ENCODE measurements at regions not wholly inside any gene's neighbourhood (a gene's known extent, or its start where the extent isn't known, plus 50 kb on each side); places are given as distances from the start of the nearest gene placed in this dataset.

DNA sequence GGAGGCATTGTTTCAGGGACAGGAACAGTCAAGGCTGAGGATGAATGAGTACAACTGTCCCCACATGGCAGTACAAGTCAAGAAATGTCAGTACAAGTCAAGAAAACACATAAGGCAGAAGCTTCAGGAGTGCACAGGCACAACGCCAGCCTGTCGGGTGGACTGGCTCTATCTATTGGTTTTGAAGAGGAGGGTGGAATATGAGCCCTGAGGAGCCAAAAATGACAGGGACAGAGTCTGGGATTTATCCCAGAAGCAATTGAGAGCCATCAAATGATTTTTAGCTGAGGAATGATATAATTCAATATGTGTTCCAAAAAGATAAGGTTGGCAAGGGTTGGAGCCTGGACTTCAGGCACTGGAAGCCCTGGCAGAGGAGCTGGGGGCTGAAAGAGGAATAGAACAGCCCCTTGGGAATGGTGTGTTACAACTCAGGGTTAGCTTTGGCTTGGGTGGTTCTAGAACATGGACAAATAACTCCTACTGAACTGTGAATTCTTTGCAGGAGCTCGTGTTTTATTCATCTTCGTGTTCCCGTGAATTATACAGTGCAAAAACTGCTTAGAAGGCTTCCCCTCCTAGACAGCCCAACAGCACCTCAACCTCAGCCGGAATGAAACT is 425.7 kb upstream of the ARID1B start:
- Histone ChIP-seq H3K36me3 (no peaks in the 10 kb centered on the region), H3K4me3 (no peak overlapping the region), H3K9me3 (ENCODE audit: low read depth) (no peaks in the 10 kb centered on the region), H3K27me3 (no peaks in the 10 kb centered on the region), H3K27ac (no peak overlapping the region), H3K4me1 (ENCODE audit: low read depth) (no peaks in the 10 kb centered on the region)
- TF ChIP-seq, protein P1, sequence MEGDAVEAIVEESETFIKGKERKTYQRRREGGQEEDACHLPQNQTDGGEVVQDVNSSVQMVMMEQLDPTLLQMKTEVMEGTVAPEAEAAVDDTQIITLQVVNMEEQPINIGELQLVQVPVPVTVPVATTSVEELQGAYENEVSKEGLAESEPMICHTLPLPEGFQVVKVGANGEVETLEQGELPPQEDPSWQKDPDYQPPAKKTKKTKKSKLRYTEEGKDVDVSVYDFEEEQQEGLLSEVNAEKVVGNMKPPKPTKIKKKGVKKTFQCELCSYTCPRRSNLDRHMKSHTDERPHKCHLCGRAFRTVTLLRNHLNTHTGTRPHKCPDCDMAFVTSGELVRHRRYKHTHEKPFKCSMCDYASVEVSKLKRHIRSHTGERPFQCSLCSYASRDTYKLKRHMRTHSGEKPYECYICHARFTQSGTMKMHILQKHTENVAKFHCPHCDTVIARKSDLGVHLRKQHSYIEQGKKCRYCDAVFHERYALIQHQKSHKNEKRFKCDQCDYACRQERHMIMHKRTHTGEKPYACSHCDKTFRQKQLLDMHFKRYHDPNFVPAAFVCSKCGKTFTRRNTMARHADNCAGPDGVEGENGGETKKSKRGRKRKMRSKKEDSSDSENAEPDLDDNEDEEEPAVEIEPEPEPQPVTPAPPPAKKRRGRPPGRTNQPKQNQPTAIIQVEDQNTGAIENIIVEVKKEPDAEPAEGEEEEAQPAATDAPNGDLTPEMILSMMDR (IDR thresholded peaks at IDR 0.05; ENCODE audit: low read depth, low read length) = no peak
- DNase-seq (ENCODE audit: low read depth in 1 of 2, low spot score in 1 of 2) = no peak

DNA sequence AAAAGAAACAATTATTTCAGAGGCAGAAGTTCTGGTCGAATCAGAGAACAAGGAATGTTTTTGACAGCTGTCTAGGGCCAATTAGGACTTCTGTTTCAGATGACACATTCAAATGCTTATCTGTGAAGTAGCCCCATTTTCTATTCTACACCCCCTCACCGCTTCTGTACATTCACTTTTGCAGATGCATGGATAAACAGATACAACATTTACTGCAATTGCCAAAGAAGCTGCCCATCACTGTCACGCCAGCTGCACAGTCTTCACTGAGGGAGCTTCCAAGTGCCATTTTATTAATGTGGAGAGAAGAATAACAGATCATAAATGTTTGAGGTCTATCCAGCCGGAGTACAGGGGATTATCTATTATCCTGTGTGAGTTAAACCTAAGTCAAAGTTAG is 426.8 kb upstream of the ARID1B start:
- no peak overlapping the region for H3K27ac ChIP-seq
- H3K27me3 ChIP-seq = no peaks in the 10 kb centered on the region
- no peaks in the 10 kb centered on the region for H3K9me3 ChIP-seq (ENCODE audit: low read depth)
- no peak overlapping the region for H3K4me3 ChIP-seq
- no peaks in the 10 kb centered on the region for H3K4me1 ChIP-seq (ENCODE audit: low read depth)
- H3K36me3 ChIP-seq = no peaks in the 10 kb centered on the region
- TF ChIP-seq, protein P1 (IDR thresholded peaks at IDR 0.05; ENCODE audit: low read depth, low read length) = no peak
- no peak for DNase-seq (ENCODE audit: low read depth in 1 of 2, low spot score in 1 of 2)

DNA sequence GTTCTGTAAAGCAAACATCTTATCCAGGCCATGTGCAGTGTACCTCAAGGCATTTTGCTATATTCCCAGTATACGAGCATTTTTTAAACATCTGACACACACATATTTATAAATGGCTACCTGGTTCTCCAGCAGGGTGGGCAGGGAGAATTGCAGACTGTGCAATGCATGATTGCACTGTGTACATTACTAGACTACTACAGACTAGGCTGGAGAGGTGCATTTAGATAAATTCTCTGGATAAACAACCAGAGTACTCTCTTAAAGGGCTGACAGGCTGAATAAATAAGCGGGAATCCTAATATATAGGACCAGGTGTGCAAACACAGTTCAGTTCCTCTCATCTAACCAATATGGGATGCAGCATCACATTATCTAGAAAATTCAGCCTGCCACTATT is 428.3 kb upstream of the ARID1B start:
- no peak overlapping the region for H3K27ac ChIP-seq
- no peak for DNase-seq (ENCODE audit: low read depth in 1 of 2, low spot score in 1 of 2)
- TF ChIP-seq, protein P1 (IDR thresholded peaks at IDR 0.05; ENCODE audit: low read depth, low read length) = no peak
- H3K9me3 ChIP-seq (ENCODE audit: low read depth) = no peaks in the 10 kb centered on the region
- no peak overlapping the region for H3K4me3 ChIP-seq
- H3K36me3 ChIP-seq = no peaks in the 10 kb centered on the region
- H3K4me1 ChIP-seq (ENCODE audit: low read depth) = no peaks in the 10 kb centered on the region
- no peaks in the 10 kb centered on the region for H3K27me3 ChIP-seq

DNA sequence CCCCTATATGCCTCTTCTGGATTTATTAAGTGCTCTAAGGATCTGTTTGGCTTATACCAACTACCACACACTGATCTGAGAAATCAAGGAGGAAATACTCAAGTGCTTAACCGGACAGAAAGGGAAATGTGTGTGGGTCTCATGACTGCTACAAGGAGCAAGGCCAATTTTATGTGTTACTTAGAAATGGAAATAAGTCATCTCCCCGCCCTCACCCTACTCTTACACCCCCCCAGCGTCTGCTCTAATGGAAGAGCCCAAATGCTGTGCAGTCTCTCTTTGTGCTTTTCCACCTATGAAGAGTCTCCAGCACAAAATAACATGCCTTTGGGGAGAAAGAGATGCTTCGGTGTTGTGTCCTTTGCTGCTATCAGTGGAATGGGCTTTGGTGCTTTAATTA is 428.8 kb upstream of the ARID1B start:
- H3K36me3 ChIP-seq = no peaks in the 10 kb centered on the region
- DNase-seq (ENCODE audit: low read depth in 1 of 2, low spot score in 1 of 2) = no peak
- no peak overlapping the region for H3K27ac ChIP-seq
- H3K4me3 ChIP-seq = no peak overlapping the region
- no peaks in the 10 kb centered on the region for H3K9me3 ChIP-seq (ENCODE audit: low read depth)
- no peaks in the 10 kb centered on the region for H3K4me1 ChIP-seq (ENCODE audit: low read depth)
- H3K27me3 ChIP-seq = no peaks in the 10 kb centered on the region
- TF ChIP-seq, protein P1 (IDR thresholded peaks at IDR 0.05; ENCODE audit: low read depth, low read length) = no peak

DNA sequence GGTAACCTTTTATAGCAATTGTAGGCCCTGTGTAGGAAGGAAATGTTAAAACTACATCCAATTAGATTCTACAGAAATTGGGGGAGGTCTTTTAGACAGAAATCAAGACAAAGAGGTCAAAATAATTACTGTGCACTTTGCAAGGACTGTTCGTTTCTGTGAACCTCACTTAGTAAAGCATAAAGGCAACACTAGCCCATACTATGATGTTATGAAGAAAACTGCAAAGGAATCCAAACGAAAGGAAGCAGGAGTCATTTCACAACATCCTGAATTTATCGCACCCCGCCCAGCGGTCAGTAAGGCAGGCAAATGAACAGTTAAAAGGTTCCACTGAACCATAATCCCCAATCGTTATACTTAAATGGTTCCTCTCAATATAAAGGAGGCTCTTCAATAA is 429.5 kb upstream of the ARID1B start:
- H3K27me3 ChIP-seq = no peaks in the 10 kb centered on the region
- DNase-seq (ENCODE audit: low read depth in 1 of 2, low spot score in 1 of 2) = no peak
- no peaks in the 10 kb centered on the region for H3K9me3 ChIP-seq (ENCODE audit: low read depth)
- TF ChIP-seq, protein P1 (IDR thresholded peaks at IDR 0.05; ENCODE audit: low read depth, low read length) = no peak
- no peak overlapping the region for H3K4me3 ChIP-seq
- H3K27ac ChIP-seq = no peak overlapping the region
- no peaks in the 10 kb centered on the region for H3K36me3 ChIP-seq
- no peaks in the 10 kb centered on the region for H3K4me1 ChIP-seq (ENCODE audit: low read depth)

DNA sequence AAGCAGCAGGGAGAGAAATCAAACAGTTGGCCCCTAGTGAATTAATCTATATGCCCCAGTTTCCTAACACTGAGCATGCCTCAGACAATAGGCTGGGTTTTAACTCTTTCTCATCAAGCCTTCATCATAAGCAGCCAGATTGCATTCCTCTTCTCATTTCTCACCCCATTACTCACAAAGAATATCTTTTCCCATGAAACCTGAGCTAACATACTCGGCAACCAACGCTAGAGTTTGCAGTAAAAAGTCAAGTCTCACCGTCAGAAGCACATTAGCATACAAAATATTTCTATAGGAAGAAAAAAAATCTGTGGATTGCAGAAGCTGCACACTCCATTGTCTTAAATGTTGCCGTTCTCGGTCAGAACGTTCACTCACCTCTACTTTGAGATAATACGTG is 429.9 kb upstream of the ARID1B start:
- no peak for DNase-seq (ENCODE audit: low read depth in 1 of 2, low spot score in 1 of 2)
- Histone ChIP-seq H3K36me3 (no peaks in the 10 kb centered on the region), H3K4me3 (no peak overlapping the region), H3K4me1 (ENCODE audit: low read depth) (no peaks in the 10 kb centered on the region), H3K27ac (no peak overlapping the region), H3K27me3 (no peaks in the 10 kb centered on the region), H3K9me3 (ENCODE audit: low read depth) (no peaks in the 10 kb centered on the region)
- TF ChIP-seq, protein P1 (IDR thresholded peaks at IDR 0.05; ENCODE audit: low read depth, low read length) = no peak
